Esophagus muscularis mucosa (tissue), 4 donors: ENCODE measurements at regions not wholly inside any gene's neighbourhood (a gene's known extent, or its start where the extent isn't known, plus 50 kb on each side); places are given as distances from the start of the nearest gene placed in this dataset.

Experiments
- CTCF ChIP-seq, 3 experiments: fragments of 200-600 bp in 2 of 3; fragments of 450-650 bp in 1 of 3; sonication (generic) in 2 of 3; IDR thresholded peaks; one replicate each; pipeline ENCODE4 v1.5.1; 2017 to 2019; ENCODE audit warnings: antibody characterized with exemption in 3 of 3, mild to moderate bottlenecking in 2 of 3, moderate library complexity in 1 of 3
- EP300 ChIP-seq: sonication (generic); formaldehyde crosslinking; IDR thresholded peaks from one replicate; pipeline ENCODE4 v1.6.1; 2017; ENCODE audit warnings: antibody characterized with exemption
- POLR2A ChIP-seq: fragments of 450-650 bp; IDR thresholded peaks from one replicate; pipeline ENCODE4 v1.6.1; 2017; ENCODE audit warnings: antibody characterized with exemption, moderate library complexity, mild to moderate bottlenecking, low read depth
- POLR2AphosphoS5 ChIP-seq, 2 donors: sonication (generic); formaldehyde crosslinking; IDR thresholded peaks; one replicate each; pipeline ENCODE4 v1.6.1; 2017; ENCODE audit warnings: antibody characterized with exemption in 2 of 2

DNA sequence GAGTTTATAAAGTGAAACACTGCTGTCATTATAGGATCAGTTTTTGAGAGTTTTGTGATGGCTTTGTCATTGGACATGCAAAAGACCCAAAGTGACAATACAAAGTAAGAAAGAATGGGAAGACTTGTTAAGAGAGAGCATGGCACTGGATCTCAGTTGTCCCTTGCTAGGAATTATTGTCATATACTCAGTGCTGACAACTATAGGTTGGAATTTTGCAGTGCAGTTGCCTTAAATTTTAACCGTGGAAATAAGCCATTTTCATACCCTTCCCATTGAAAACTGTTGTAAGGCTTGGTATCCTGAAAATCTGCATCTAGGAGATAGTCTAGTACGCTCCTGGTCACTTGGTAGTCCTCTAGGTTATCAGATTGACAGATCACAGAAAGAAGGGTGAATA, 1156.7 kb downstream of the GATA3 start:
- TF ChIP-seq CTCF (IDR thresholded peaks at IDR 0.05) = peak in 1 of 3 experiments; percentile 25
- TF ChIP-seq POLR2A = no peak
- TF ChIP-seq POLR2AphosphoS5 (IDR thresholded peaks at IDR 0.05) = no peak
- no peak for TF ChIP-seq EP300
